Immature natural killer cell (primary cell): ENCODE measurements at regions not wholly inside any gene's neighbourhood (a gene's known extent, or its start where the extent isn't known, plus 50 kb on each side); places are given as distances from the start of the nearest gene placed in this dataset.
"Not testable (repeated sequence)": the region's sequence is repeated elsewhere in the genome, so short reads cannot be mapped to it uniquely, and the experiment has no call there.

Experiments
- DNase-seq, 3 donors: peaks; one replicate each; pipeline ENCODE4 v3.0.0; 2022; ENCODE audit warnings: mixed read lengths in 1 of 3
- H3K27ac Mint-ChIP-seq, 6 donors: one replicate each; pipeline ENCODE4 v1.8.0; 2020; ENCODE audit warnings: mixed read lengths in 6 of 6, mild to moderate bottlenecking in 5 of 6, inconsistent platforms in 4 of 6, moderate library complexity in 3 of 6
- H3K27me3 Mint-ChIP-seq, 3 donors: one replicate each; pipeline ENCODE4 v1.8.0; 2020 to 2021; ENCODE audit warnings: low read depth in 3 of 3, mild to moderate bottlenecking in 3 of 3, mixed read lengths in 3 of 3, moderate library complexity in 3 of 3, inconsistent platforms in 1 of 3
- H3K36me3 Mint-ChIP-seq, 3 donors: one replicate each; pipeline ENCODE4 v1.8.0; 2020; ENCODE audit warnings: mixed read lengths in 3 of 3, inconsistent platforms in 2 of 3, mild to moderate bottlenecking in 2 of 3
- H3K4me1 Mint-ChIP-seq, 2 donors: one replicate each; pipeline ENCODE4 v1.8.0; 2020; ENCODE audit warnings: inconsistent platforms in 2 of 2, mild to moderate bottlenecking in 2 of 2, mixed read lengths in 2 of 2, moderate library complexity in 1 of 2
- H3K4me3 Mint-ChIP-seq, 5 donors: one replicate each; pipeline ENCODE4 v1.8.0; 2020; ENCODE audit warnings: mild to moderate bottlenecking in 5 of 5, mixed read lengths in 5 of 5, inconsistent platforms in 3 of 5, moderate library complexity in 3 of 5
- H3K9me3 Mint-ChIP-seq, 6 donors: one replicate each; pipeline ENCODE4 v1.8.0; 2020; ENCODE audit warnings: mild to moderate bottlenecking in 6 of 6, mixed read lengths in 6 of 6, inconsistent platforms in 4 of 6, moderate library complexity in 3 of 6

DNA sequence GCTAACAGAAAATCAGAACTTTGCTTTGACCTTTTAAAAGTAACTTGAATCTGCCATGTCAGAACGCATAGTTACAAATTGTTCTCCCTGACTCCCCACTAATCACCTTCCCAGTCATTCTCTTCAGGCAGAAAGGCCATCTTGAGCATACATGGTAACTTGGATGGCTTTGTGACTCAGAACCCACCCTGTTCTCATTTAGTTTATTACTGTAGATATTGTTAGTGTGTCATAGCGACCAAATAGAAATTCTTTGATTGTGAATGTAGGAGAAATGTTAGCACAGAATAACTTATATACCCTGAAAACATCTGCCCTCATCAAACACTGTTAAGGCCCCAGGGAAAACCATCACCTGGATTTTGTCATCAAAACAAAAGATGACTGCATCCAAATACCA, 382.0 kb downstream of the MAGEB5 start:
- H3K4me3 Mint-ChIP-seq, result no peak overlapping the region
- H3K4me1 Mint-ChIP-seq, result no peaks in the 10 kb centered on the region
- no peaks in the 10 kb centered on the region for H3K36me3 Mint-ChIP-seq
- H3K27me3 Mint-ChIP-seq, result peaks cover 0 to 8% (median 1%) of the 10 kb centered on the region in 3 donors
- DNase-seq, result no peak
- peaks cover 0 to 6% (median 4%) of the 10 kb centered on the region in 6 donors for H3K9me3 Mint-ChIP-seq
- no peak overlapping the region for H3K27ac Mint-ChIP-seq

DNA sequence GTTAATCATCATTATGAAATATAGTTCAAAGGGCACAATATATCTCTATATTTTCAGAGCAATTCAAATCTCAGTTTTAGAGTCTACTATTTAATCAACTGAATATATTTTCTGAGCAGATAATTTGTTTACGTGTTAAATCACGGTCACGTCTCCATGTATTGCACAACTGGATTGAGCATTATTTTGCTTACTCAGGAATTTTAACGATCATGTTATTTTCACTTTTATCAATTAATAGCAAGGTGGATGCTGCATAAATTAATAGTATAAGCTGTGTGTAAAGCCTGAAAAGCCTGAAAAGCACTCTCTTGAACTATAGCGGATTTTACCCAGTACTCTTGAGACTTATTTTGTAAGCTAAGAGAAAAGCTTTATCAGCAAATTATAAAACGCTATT, 374.9 kb downstream of the MAGEB5 start:
- DNase-seq, result no peak

DNA sequence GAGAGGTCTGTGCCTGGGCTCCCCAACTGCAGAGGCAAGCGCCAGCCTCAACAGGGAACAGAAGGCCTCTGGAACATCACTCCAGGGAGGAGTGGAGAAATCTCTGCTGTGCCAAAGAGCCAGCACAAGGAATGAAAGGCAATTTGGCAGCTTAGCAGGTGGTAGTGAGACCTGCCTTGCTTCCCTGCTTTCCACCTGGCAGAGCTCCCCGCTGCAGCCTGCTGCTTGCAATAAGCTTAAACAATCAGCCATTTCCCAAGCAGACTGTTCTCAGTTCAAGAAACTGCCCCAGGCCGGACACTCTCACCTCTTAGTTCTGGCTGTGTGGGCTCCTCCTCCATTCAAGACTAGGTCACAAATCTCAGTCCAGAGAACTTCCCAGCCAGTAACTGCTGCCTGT, 370.6 kb downstream of the MAGEB5 start:
- DNase-seq, result no peak
- Mint-ChIP-seq H3K27ac (no peak overlapping the region), H3K4me1 (no peaks in the 10 kb centered on the region), H3K4me3 (no peak overlapping the region), H3K9me3 (peaks cover 0 to 21% (median 5%) of the 10 kb centered on the region in 6 donors), H3K36me3 (no peaks in the 10 kb centered on the region), H3K27me3 (peaks cover 0 to 4% (median 4%) of the 10 kb centered on the region in 3 donors)

More for the DNA sequence above, 374.9 kb downstream of the MAGEB5 start:
- no peak overlapping the region for H3K27ac Mint-ChIP-seq
- peaks cover 0 to 10% (median 2%) of the 10 kb centered on the region in 6 donors for H3K9me3 Mint-ChIP-seq
- no peaks in the 10 kb centered on the region for H3K4me1 Mint-ChIP-seq
- no peak overlapping the region for H3K4me3 Mint-ChIP-seq
- peaks cover 0 to 7% (median 3%) of the 10 kb centered on the region in 3 donors for H3K27me3 Mint-ChIP-seq
- H3K36me3 Mint-ChIP-seq, result no peaks in the 10 kb centered on the region

DNA sequence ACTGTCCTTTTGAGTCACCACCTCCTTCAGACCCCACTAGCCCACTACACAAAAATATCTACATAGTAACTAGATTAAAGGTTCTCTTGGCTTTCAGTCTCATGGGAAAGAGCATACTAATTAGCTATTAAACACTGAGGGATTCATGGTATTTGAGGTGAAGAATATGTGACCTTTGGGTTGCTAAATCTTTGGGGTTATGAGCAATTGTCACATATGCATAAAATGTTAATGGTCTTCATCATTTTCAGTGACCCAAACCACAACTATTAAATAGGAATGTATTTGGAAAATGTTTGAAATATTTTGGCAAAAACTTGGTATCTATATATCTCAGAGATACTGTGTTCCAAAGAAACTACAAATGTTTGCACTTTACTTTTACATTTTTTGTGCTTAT, 365.1 kb downstream of the MAGEB5 start:
- H3K4me1 Mint-ChIP-seq, result no peaks in the 10 kb centered on the region
- no peak for DNase-seq
- H3K27me3 Mint-ChIP-seq, result peaks cover 0 to 1% (median 0%) of the 10 kb centered on the region in 3 donors

DNA sequence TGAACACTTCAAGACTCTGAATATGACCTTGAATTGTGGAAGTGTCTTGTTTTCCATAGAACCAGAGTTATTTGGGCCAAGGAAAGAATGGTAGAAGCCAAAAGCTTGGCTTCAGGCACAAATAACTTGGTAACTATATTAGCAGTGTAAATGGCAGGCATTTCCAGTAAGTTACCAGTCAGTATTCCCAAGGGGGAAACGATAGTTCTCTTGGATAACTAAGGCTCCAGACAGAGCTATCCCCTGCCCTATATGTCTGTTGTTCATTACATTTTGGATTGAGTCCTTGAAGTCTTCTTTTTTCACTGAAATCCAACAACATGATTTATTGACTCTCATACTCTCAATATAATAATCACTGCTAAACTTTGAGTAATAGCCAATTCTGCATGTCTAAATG, 364.1 kb downstream of the MAGEB5 start:
- Mint-ChIP-seq H3K27ac (no peak overlapping the region), H3K4me3 (no peak overlapping the region), H3K4me1 (no peaks in the 10 kb centered on the region), H3K36me3 (no peaks in the 10 kb centered on the region), H3K27me3 (peaks cover 0 to 1% (median 0%) of the 10 kb centered on the region in 3 donors), H3K9me3 (peaks cover 0 to 20% (median 3%) of the 10 kb centered on the region in 6 donors)
- no peak for DNase-seq

More for the DNA sequence above, 365.1 kb downstream of the MAGEB5 start:
- Mint-ChIP-seq H3K4me3 (no peak overlapping the region), H3K36me3 (no peaks in the 10 kb centered on the region), H3K27ac (no peak overlapping the region), H3K9me3 (peaks cover 0 to 28% (median 6%) of the 10 kb centered on the region in 6 donors)

DNA sequence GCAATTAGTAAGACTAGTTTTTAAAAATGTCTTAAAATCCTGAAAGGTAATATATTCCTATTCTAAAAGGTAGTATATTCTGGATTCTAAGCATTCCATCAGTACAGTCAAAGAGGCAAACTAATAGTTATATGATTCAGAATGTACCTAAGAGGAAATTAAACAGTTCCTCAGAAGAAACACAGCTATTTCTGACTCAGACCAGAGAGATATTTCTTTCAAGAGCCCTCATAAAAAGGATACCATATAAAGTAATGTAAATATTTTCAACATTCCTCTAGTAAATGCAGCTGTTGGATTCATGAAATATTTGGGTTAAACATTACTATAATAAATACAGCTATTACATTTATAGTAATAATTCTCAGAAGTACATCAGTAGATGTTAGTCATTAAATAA, 358.3 kb downstream of the MAGEB5 start:
- Mint-ChIP-seq H3K4me3 (no peak overlapping the region), H3K27me3 (peaks cover 0 to 3% (median 0%) of the 10 kb centered on the region in 3 donors), H3K27ac (no peak overlapping the region), H3K36me3 (no peaks in the 10 kb centered on the region), H3K4me1 (no peaks in the 10 kb centered on the region), H3K9me3 (peaks cover 0 to 9% (median 1%) of the 10 kb centered on the region in 6 donors)
- DNase-seq, result no peak

DNA sequence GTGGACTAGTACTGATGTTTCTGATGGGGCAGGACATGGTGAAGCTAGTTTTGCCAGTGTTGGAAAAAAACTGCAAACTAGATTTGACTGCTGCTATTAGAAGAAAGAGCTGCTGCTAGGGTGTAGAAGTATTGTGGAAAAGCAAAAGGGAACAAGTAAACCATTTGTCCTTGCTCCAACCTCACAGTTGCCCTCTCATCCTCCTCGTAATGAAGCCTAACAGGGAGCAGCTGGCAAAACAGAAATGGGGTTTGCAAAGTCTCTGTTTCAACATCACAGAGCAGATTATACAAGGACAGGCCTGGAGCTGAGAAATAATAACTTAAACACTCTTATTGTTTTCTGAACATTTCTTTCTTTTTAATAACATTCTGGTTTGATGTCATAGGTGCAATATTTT, 346.2 kb downstream of the MAGEB5 start:
- H3K9me3 Mint-ChIP-seq, result peaks cover 0 to 4% (median 0%) of the 10 kb centered on the region in 6 donors
- no peaks in the 10 kb centered on the region for H3K36me3 Mint-ChIP-seq
- peaks cover 0 to 3% (median 1%) of the 10 kb centered on the region in 3 donors for H3K27me3 Mint-ChIP-seq
- H3K4me1 Mint-ChIP-seq, result no peaks in the 10 kb centered on the region
- DNase-seq, result no peak
- no peak overlapping the region for H3K27ac Mint-ChIP-seq
- no peak overlapping the region for H3K4me3 Mint-ChIP-seq

DNA sequence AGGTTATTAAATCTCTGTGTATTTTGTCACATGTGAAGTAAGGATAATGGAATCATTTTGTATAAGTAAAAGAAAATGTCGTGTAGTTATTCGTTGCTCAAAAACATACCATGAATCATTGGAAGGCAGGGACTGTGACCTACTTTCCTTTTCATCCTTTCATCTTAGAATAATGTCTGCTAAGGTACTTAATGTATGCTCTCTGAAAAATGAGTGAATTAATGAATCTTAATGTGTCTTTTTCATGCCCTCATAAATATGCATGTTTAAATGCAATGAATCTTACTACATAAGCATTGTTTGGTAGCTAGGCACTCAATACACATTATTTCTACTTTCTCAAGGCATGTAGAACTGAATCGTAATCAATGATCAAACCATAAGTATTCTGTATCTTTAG, 343.9 kb downstream of the MAGEB5 start:
- no peaks in the 10 kb centered on the region for H3K4me1 Mint-ChIP-seq
- peaks cover 0 to 7% (median 5%) of the 10 kb centered on the region in 6 donors for H3K9me3 Mint-ChIP-seq
- H3K27ac Mint-ChIP-seq, result no peak overlapping the region

DNA sequence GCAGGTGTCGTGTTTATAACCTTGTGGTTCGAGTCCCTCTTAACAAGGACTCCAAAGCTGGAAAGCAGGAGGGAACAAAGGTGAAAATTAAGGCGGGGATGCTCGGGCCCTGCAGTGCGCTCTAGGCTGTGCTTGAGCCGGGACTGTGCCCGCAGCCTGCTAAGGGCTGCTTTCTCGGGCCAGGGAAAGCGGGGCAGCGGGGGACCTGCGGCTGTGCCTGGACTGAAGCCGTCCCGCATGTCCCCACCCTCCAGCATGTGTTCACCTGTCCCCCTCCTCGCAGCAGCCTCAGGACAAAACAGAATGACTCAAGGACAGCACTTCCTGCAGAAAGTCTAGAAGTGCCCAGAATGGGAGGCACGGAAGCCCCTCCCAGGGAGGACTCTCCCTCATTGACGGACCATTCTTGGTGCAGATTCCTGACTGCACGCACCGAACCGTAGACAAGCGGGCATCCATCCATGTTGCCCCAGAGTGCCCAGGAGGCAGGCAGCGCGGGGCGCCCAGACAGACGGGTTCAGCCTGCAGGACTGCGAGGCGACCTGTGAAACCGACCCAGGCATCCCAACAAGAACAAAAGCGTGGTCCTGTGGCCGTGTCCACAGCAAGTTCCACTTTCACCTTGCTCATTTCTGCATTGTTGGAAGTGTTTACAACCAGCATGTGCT, 342.9 kb downstream of the MAGEB5 start:
- no peak for DNase-seq
- Mint-ChIP-seq H3K4me3 (no peak overlapping the region), H3K27ac (no peak overlapping the region), H3K36me3 (no peaks in the 10 kb centered on the region), H3K4me1 (no peaks in the 10 kb centered on the region), H3K27me3 (peaks cover 0 to 3% (median 1%) of the 10 kb centered on the region in 3 donors), H3K9me3 (peaks cover 0 to 12% (median 6%) of the 10 kb centered on the region in 6 donors)

More for the DNA sequence above, 343.9 kb downstream of the MAGEB5 start:
- DNase-seq, result no peak
- Mint-ChIP-seq H3K4me3 (no peak overlapping the region), H3K36me3 (no peaks in the 10 kb centered on the region), H3K27me3 (peaks cover 0 to 3% (median 1%) of the 10 kb centered on the region in 3 donors)

DNA sequence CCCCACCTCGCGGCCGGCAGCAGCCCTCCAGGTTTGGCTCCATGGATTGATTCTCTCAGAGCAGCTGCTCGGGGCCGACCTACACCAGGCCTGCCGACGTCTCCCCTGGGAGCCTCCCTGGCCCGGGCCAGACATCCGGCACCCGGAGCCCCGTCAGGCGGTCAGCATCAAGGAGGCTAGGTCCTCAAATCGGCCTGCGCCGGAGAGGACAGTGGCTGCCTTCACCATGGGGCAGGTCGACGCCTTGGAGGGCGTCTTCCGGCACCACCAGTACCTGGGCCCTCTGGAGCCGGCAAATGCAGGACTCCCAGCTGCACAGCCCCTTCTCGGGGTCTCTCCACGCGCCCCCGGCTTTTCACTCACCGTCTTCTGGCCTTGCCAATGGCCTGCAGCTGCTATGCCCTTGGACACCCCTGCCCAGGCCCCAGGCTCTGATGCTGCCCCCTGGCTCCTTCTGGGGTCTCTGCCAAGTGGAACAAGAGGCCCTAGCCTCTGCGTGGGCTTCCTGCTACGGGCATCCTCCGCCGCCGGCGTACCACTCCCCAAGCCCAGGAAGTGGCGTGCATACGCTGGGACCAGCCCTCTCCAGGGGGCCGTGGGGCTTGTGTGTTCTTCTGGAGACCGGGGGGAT, 341.8 kb downstream of the MAGEB5 start:
- Mint-ChIP-seq H3K4me3 (no peak overlapping the region), H3K27me3 (peaks cover 0 to 3% (median 1%) of the 10 kb centered on the region in 3 donors), H3K4me1 (no peaks in the 10 kb centered on the region), H3K27ac (no peak overlapping the region), H3K36me3 (no peaks in the 10 kb centered on the region), H3K9me3 (peaks cover 0 to 13% (median 6%) of the 10 kb centered on the region in 6 donors)
- DNase-seq, result no peak

DNA sequence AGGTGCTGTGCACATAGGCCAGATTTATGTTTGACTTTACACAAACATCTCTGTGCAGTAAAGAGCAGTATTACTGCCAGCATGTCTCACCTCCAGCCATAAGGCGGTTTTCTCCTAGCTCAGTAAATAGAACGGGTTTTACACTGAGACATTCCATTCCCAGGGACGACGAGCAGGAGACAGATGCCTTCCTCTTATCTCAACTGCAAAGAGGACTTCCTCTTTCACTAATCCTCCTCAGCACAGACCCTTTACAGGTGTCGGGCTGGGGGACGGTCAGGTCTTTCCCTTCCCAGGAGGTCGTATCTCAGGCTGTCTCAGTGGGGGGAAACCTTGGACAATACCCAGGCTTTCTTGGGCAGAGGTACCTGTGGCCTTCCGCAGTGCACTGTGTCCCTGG, 309.8 kb downstream of the MAGEB5 start:
- H3K4me1 Mint-ChIP-seq, H3K4me3 Mint-ChIP-seq, DNase-seq, H3K27me3 Mint-ChIP-seq, H3K27ac Mint-ChIP-seq, H3K36me3 Mint-ChIP-seq: not testable (repeated sequence)
- H3K9me3 Mint-ChIP-seq, result peaks cover 2 to 15% (median 5%) of the 10 kb centered on the region in 6 donors

DNA sequence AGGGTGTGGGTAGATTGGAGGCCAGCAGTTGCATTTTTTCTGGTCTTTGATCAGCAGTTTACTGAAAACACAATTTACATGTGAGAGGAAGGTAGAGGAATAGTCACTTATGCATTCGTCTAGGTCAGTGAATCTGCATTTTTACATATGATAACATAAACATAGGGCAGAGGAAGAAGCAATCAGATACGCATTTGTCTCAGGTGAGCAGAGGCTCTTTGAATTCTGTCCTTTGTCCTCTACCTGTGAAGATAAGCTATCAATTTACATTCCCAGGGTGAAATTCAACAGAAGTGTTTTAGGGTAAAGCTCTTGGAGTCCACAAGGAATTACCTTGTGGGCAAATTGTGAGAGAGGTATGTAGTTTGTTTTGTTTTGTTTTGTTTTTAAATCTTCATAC, 306.5 kb downstream of the MAGEB5 start:
- no peak for DNase-seq
- Mint-ChIP-seq H3K27me3 (peaks cover 0 to 2% (median 2%) of the 10 kb centered on the region in 3 donors), H3K4me3 (no peak overlapping the region), H3K9me3 (peaks cover 2 to 13% (median 5%) of the 10 kb centered on the region in 6 donors), H3K27ac (no peak overlapping the region), H3K4me1 (no peaks in the 10 kb centered on the region), H3K36me3 (no peaks in the 10 kb centered on the region)

DNA sequence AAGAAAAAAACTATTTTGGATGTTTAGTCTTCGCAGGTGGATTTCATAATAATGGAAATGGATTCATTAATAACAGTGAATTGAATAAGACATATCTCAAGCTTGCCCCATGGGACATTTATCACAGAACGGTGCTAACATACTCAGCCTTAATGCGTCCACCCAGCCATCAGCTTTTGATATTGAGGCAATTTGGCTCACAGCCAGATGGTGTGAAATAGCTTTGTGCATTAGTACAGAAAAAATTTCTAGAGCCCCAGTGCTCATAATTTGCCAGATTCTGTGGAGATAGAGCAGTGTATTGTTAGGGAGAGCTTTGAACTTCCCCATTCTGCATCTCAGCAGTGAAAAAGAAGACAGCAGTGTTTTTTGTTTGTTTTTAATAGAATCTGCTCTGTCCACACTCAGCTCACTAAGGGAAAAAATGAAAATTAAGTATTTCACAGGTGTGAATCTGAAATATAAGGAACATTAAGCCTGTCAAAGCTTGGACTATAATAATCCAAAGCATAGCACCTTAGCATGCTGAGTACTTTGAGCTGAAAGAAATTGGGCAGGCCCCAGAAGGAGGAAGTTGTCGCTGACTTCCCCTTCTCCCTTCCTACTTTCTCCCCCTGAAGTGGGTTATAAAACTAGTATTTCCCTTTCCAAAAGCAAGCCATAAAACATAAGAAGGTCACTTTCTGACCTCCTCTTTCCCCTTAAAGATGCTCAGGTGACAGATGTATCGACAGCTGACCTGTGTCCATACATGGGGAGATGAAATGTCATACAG, 295.8 kb downstream of the MAGEB5 start:
- Mint-ChIP-seq H3K4me3 (no peak overlapping the region), H3K36me3 (no peaks in the 10 kb centered on the region), H3K4me1 (no peaks in the 10 kb centered on the region), H3K9me3 (peaks cover 0 to 4% (median 0%) of the 10 kb centered on the region in 6 donors), H3K27me3 (peaks cover 0 to 4% (median 4%) of the 10 kb centered on the region in 3 donors), H3K27ac (no peak overlapping the region)
- DNase-seq, result no peak

DNA sequence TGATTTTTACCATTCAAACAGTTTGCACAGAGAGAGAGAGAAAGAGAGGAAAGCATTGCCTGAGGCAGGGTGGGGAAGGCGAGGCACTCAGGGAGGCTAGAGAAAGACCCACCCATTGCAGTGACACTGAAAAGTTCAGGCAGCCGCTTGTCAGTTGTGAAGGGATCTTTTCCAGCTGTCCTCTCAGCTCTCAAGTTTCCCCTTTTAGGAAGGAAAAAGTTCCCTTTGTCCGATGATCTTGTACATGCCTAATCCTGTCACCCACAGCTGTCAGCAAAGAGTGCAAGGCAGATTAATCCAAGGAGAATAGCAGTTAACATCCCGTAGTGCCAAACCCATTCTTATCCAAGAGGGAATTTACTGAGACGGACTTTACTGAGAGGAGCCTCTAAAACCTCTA, 255.0 kb downstream of the MAGEB5 start:
- DNase-seq, result no peak
- Mint-ChIP-seq H3K9me3 (peaks cover 0 to 15% (median 11%) of the 10 kb centered on the region in 6 donors), H3K36me3 (no peaks in the 10 kb centered on the region), H3K4me3 (no peak overlapping the region), H3K27me3 (peaks cover 0 to 8% (median 0%) of the 10 kb centered on the region in 3 donors), H3K4me1 (no peaks in the 10 kb centered on the region), H3K27ac (no peak overlapping the region)
